HFFc6 (cell line): ENCODE measurements at regions not wholly inside any gene's neighbourhood (a gene's known extent, or its start where the extent isn't known, plus 50 kb on each side); places are given as distances from the start of the nearest gene placed in this dataset.

Experiments used
- DNase-seq: peaks from one replicate; pipeline ENCODE4 v3.0.0-alpha.2; 2018
- H3K27ac Mint-ChIP-seq: 2 replicates; pipeline ENCODE4 v1.8.0; 2020; ENCODE audit warnings: mild to moderate bottlenecking, mixed read lengths
- H3K27me3 Mint-ChIP-seq: 2 replicates; pipeline ENCODE4 v1.8.0; 2021; ENCODE audit warnings: mild to moderate bottlenecking, moderate library complexity, mixed read lengths; ENCODE audit not compliant: insufficient read depth
- H3K36me3 Mint-ChIP-seq: 2 replicates; pipeline ENCODE4 v1.8.0; 2021; ENCODE audit warnings: low read depth, mixed read lengths
- H3K4me1 Mint-ChIP-seq: 2 replicates; pipeline ENCODE4 v1.8.0; 2020; ENCODE audit warnings: low read depth, mixed read lengths
- H3K4me3 Mint-ChIP-seq: 2 replicates; pipeline ENCODE4 v1.8.0; 2020; ENCODE audit warnings: mild to moderate bottlenecking, moderate library complexity, mixed read lengths
- H3K9me3 Mint-ChIP-seq: 2 replicates; pipeline ENCODE4 v1.8.0; 2020; ENCODE audit warnings: mild to moderate bottlenecking, mixed read lengths
- CTCF ChIP-seq: fragments of 200-600 bp; sonication (generic); IDR thresholded peaks from 2 replicates; pipeline ENCODE4 v1.5.0; 2021; ENCODE audit warnings: antibody characterized with exemption, mild to moderate bottlenecking

GRCh38 chr3:30352410-30353318 lies 253.7 kb upstream of the TGFBR2 start:
- H3K27me3 Mint-ChIP-seq = no peaks in the 10 kb centered on the region
- peaks cover 94% of the 10 kb centered on the region for H3K4me1 Mint-ChIP-seq
- H3K36me3 Mint-ChIP-seq = no peaks in the 10 kb centered on the region
- H3K4me3 Mint-ChIP-seq = no peak overlapping the region
- H3K27ac Mint-ChIP-seq = peak overlapping the region; percentile 68
- no peak for DNase-seq
- no peak for TF ChIP-seq CTCF
- no peaks in the 10 kb centered on the region for H3K9me3 Mint-ChIP-seq

DNA sequence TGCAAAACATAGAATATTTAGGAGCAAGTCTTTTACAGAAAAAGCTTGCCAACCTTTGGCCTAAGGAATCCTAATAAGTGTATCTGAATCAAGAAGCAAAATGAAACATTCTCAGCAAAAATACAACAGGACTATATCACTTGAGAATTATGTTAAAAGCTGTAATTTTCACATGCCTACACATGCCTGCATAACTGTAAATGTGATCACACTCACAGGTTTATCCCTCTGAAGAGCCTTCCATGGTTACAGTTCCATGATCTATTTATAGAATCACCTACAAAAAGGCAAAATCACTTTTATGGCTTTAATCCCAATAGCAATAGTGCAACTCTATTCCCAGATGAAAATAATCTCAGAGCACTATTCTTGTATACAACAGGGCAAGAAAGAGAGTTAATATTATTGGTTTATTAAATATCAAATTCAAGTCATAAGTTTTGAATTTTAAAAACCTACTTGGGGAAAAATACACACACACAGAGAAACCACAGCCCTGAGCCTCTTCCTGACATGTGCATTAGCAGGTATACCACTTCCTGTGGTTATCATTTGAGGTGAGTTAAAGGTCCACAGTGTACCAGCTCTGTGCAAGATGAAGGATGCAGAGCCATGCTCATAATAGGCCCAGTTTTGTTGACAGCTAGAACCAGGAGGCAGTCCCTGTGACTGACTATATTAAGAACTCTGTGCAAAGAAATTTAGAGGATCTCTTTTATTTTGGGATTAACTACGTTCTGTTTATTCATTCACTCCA lies 252.5 kb upstream of the TGFBR2 start:
- Mint-ChIP-seq H3K4me3 (no peak overlapping the region), H3K27ac (no peak overlapping the region), H3K27me3 (no peaks in the 10 kb centered on the region), H3K36me3 (no peaks in the 10 kb centered on the region), H3K4me1 (peaks cover 94% of the 10 kb centered on the region), H3K9me3 (no peaks in the 10 kb centered on the region)
- TF ChIP-seq CTCF = no peak
- no peak for DNase-seq

GRCh38 chr3:30354513-30354912 lies 251.9 kb upstream of the TGFBR2 start:
- DNase-seq = no peak

GRCh38 chr3:30354972-30355371 lies 251.4 kb upstream of the TGFBR2 start:
- no peak overlapping the region for H3K4me3 Mint-ChIP-seq
- peaks cover 91% of the 10 kb centered on the region for H3K4me1 Mint-ChIP-seq
- H3K27me3 Mint-ChIP-seq = no peaks in the 10 kb centered on the region
- TF ChIP-seq CTCF = no peak
- H3K36me3 Mint-ChIP-seq = no peaks in the 10 kb centered on the region
- no peaks in the 10 kb centered on the region for H3K9me3 Mint-ChIP-seq
- DNase-seq = no peak
- H3K27ac Mint-ChIP-seq = no peak overlapping the region

More at GRCh38 chr3:30354513-30354912, 251.9 kb upstream of the TGFBR2 start:
- Mint-ChIP-seq H3K27ac (no peak overlapping the region), H3K9me3 (no peaks in the 10 kb centered on the region), H3K4me3 (no peak overlapping the region), H3K27me3 (no peaks in the 10 kb centered on the region), H3K36me3 (no peaks in the 10 kb centered on the region), H3K4me1 (peaks cover 94% of the 10 kb centered on the region)
- no peak for TF ChIP-seq CTCF

DNA sequence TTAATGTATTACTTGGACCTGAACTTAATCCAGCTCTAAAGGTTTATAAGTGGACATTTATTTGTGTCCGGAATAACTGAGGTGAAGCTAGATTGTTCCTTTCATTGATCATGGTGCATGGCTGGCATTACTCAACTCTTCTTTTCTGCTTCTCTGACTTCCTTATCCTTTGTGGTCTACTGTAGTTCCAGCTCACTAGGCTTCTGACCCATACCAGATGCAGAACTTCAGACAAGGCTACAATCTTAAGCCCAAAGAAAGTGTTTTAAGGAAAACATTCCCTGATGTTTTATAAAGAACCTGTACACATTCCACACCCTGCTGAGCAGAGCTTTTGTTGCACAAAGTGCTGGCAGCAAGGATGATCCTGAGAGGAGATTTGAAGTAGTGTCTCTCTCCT lies 250.8 kb upstream of the TGFBR2 start:
- Mint-ChIP-seq H3K4me3 (no peak overlapping the region), H3K4me1 (peaks cover 84% of the 10 kb centered on the region), H3K36me3 (no peaks in the 10 kb centered on the region), H3K27ac (no peak overlapping the region), H3K27me3 (no peaks in the 10 kb centered on the region), H3K9me3 (no peaks in the 10 kb centered on the region)
- no peak for DNase-seq
- TF ChIP-seq CTCF = no peak
